ENCODE measurements at regions not wholly inside any gene's neighbourhood (a gene's known extent, or its start where the extent isn't known, plus 50 kb on each side); places are given as distances from the start of the nearest gene placed in this dataset.

- H3K36me3 ChIP-seq = no peaks in the 10 kb centered on the region
- no peaks in the 10 kb centered on the region for H3K27me3 ChIP-seq
- no peak for DNase-seq (ENCODE audit: extremely low spot score)
- intact Hi-C loops (cut with DNase I) = no loop called here
- 86% methylated on average over 3 of the region's 3 CpGs for WGBS
- TF ChIP-seq CTCF (IDR thresholded peaks at IDR 0.05) (no peak), POLR2AphosphoS5 (IDR thresholded peaks at IDR 0.05) (no peak), POLR2A (IDR thresholded peaks at IDR 0.05; ENCODE audit: low read depth) (no peak), EP300 (IDR thresholded peaks at IDR 0.05) (no peak)
- no peak overlapping the region for H3K4me3 ChIP-seq
- no peaks in the 10 kb centered on the region for H3K4me1 ChIP-seq
- no peaks in the 10 kb centered on the region for H3K9me3 ChIP-seq
- H3K27ac ChIP-seq (replicated peaks in 1 of 4) = no peak overlapping the region
These were observed 752.2 kb downstream of the DCDC2C start for GRCh38 chr2:4455486-4456155.

- Histone ChIP-seq H3K4me3 (no peak overlapping the region), H3K27me3 (no peaks in the 10 kb centered on the region), H3K36me3 (no peaks in the 10 kb centered on the region), H3K27ac (replicated peaks in 1 of 4) (no peak overlapping the region), H3K4me1 (no peaks in the 10 kb centered on the region), H3K9me3 (no peaks in the 10 kb centered on the region)
- intact Hi-C loops (cut with DNase I) = no loop called here
- TF ChIP-seq POLR2AphosphoS5 (IDR thresholded peaks at IDR 0.05) (no peak), POLR2A (IDR thresholded peaks at IDR 0.05; ENCODE audit: low read depth) (no peak), EP300 (IDR thresholded peaks at IDR 0.05) (no peak), CTCF (IDR thresholded peaks at IDR 0.05) (no peak)
- no peak for DNase-seq (ENCODE audit: extremely low spot score)
- 83% methylated on average over 12 of the region's 12 CpGs for WGBS
These were observed 761.4 kb downstream of the DCDC2C start for GRCh38 chr2:4464634-4465266.

- TF ChIP-seq POLR2AphosphoS5 (IDR thresholded peaks at IDR 0.05) (no peak), POLR2A (IDR thresholded peaks at IDR 0.05; ENCODE audit: low read depth) (no peak), CTCF (IDR thresholded peaks at IDR 0.05) (no peak), EP300 (IDR thresholded peaks at IDR 0.05) (no peak)
- intact Hi-C loops (cut with DNase I) = no loop called here
- H3K9me3 ChIP-seq = no peaks in the 10 kb centered on the region
- DNase-seq (ENCODE audit: extremely low spot score) = no peak
- no peak overlapping the region for H3K4me3 ChIP-seq
- no peaks in the 10 kb centered on the region for H3K4me1 ChIP-seq
- no peaks in the 10 kb centered on the region for H3K36me3 ChIP-seq
- H3K27ac ChIP-seq (replicated peaks in 1 of 4) = no peak overlapping the region
- no peaks in the 10 kb centered on the region for H3K27me3 ChIP-seq
- 66% methylated on average over 3 of the region's 3 CpGs for WGBS
These were observed 762.3 kb downstream of the DCDC2C start for GRCh38 chr2:4465671-4466070.

- intact Hi-C loops (cut with DNase I) = no loop called here
These were observed 772.2 kb downstream of the DCDC2C start for GRCh38 chr2:4475618-4476017.

More at GRCh38 chr2:4475618-4476017, 772.2 kb downstream of the DCDC2C start:
- Histone ChIP-seq H3K27ac (replicated peaks in 1 of 4) (no peak overlapping the region), H3K9me3 (no peaks in the 10 kb centered on the region), H3K36me3 (no peaks in the 10 kb centered on the region), H3K4me3 (no peak overlapping the region), H3K4me1 (no peaks in the 10 kb centered on the region), H3K27me3 (no peaks in the 10 kb centered on the region)
- DNase-seq (ENCODE audit: extremely low spot score) = no peak
- TF ChIP-seq POLR2AphosphoS5 (IDR thresholded peaks at IDR 0.05) = no peak
- no peak for TF ChIP-seq EP300 (IDR thresholded peaks at IDR 0.05)
- no peak for TF ChIP-seq POLR2A (IDR thresholded peaks at IDR 0.05; ENCODE audit: low read depth)
- TF ChIP-seq CTCF (IDR thresholded peaks at IDR 0.05) = no peak
